Naive B cell (primary cell): ENCODE measurements at regions not wholly inside any gene's neighbourhood (a gene's known extent, or its start where the extent isn't known, plus 50 kb on each side); places are given as distances from the start of the nearest gene placed in this dataset.

Experiments used
- ATAC-seq, 2 donors: fragments of 150-1000 bp; cut with Tn5 transposase; 2 replicates each; pipeline ENCODE4 v1.10.0; 2021; ENCODE audit warnings: low read depth in 2 of 2, mild to moderate bottlenecking in 2 of 2, moderate library complexity in 2 of 2
- DNase-seq: peaks from one replicate; pipeline ENCODE4 v3.0.0; 2022
- H3K27ac Mint-ChIP-seq, 6 donors: one replicate each; pipeline ENCODE4 v1.8.0; 2020 to 2022; ENCODE audit warnings: mild to moderate bottlenecking in 6 of 6, mixed read lengths in 6 of 6, moderate library complexity in 5 of 6, inconsistent platforms in 2 of 6
- H3K27me3 Mint-ChIP-seq, 3 donors: one replicate each; pipeline ENCODE4 v1.8.0; 2021 to 2022; ENCODE audit warnings: mixed read lengths in 3 of 3, mild to moderate bottlenecking in 1 of 3
- H3K36me3 Mint-ChIP-seq, 2 donors: one replicate each; pipeline ENCODE4 v1.8.0; 2020 to 2022; ENCODE audit warnings: mixed read lengths in 2 of 2, inconsistent platforms in 1 of 2, mild to moderate bottlenecking in 1 of 2
- H3K4me1 Mint-ChIP-seq, 3 donors: one replicate each; pipeline ENCODE4 v1.8.0; 2020 to 2022; ENCODE audit warnings: mixed read lengths in 3 of 3, inconsistent platforms in 1 of 3, mild to moderate bottlenecking in 1 of 3, moderate library complexity in 1 of 3
- H3K4me3 Mint-ChIP-seq, 8 donors: one replicate each; pipeline ENCODE4 v1.8.0; 2020 to 2022; ENCODE audit warnings: mild to moderate bottlenecking in 8 of 8, mixed read lengths in 8 of 8, moderate library complexity in 8 of 8, inconsistent platforms in 2 of 8
- H3K9me3 Mint-ChIP-seq, 7 donors: one replicate each; pipeline ENCODE4 v1.8.0; 2020 to 2022; ENCODE audit warnings: mixed read lengths in 7 of 7, mild to moderate bottlenecking in 5 of 7, inconsistent platforms in 2 of 7, moderate library complexity in 1 of 7

DNA sequence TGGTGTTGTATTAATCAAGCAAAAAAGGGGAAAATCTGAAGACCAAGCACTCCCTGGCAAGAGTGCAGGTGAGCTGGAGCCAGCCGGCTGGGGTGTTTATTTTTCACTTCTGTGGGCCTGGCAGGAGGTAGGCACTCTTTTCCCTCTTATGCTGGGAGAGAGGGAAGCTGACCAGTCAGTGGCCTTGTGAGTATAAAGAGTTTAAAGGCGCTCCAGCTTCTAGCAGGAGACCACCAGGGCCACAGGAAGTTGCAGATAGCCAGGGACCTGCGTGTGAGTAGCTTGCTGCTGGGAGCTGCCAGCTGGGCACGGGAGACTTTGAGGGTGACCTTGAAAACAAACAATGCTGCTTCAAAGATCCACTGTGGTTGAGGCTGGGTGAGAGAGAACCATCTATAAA is 217.4 kb upstream of the PWP1 start:
- Mint-ChIP-seq H3K4me3 (no peak overlapping the region), H3K36me3 (no peaks in the 10 kb centered on the region), H3K9me3 (no peaks in the 10 kb centered on the region), H3K4me1 (peaks cover 0 to 3% (median 2%) of the 10 kb centered on the region in 3 donors), H3K27ac (peak overlapping the region in 2 of 6 donors; percentile 43 to 94), H3K27me3 (no peaks in the 10 kb centered on the region)
- no peak for ATAC-seq
- DNase-seq: no peak

- Mint-ChIP-seq H3K4me3 (no peak overlapping the region), H3K9me3 (no peaks in the 10 kb centered on the region), H3K27ac (no peak overlapping the region), H3K4me1 (peaks cover 0 to 3% (median 2%) of the 10 kb centered on the region in 3 donors), H3K36me3 (no peaks in the 10 kb centered on the region), H3K27me3 (no peaks in the 10 kb centered on the region)
- no peak for ATAC-seq
- DNase-seq: no peak
Measured at GRCh38 chr12:107469011-107469410, 216.6 kb upstream of the PWP1 start.

DNA sequence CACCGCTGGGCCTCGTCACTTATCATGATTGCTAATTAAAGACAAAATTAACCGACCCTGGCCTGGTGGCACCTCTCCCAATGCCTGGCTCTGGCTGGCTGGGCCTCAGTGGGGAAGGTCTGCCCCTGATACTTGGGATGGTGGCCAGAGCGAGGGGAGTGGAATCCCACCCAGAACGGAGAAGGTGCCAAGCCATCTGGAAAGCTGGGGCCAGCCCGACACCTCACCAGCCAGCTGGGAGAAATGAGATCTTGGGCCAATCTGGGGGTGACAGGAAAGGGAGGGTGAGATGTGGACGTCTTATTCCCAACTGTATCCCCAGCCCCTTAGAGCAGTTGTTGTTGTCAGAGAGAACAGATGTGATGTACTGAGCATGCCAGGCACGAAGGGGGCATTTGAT is 215.0 kb upstream of the PWP1 start:
- peak overlapping the region in 2 of 6 donors; percentile 23 to 80 for H3K27ac Mint-ChIP-seq
- H3K27me3 Mint-ChIP-seq: no peaks in the 10 kb centered on the region
- DNase-seq (no peak), ATAC-seq (no peak)
- H3K9me3 Mint-ChIP-seq: no peaks in the 10 kb centered on the region
- H3K4me1 Mint-ChIP-seq: peaks cover 0 to 13% (median 13%) of the 10 kb centered on the region in 3 donors
- no peak overlapping the region for H3K4me3 Mint-ChIP-seq
- no peaks in the 10 kb centered on the region for H3K36me3 Mint-ChIP-seq

GRCh38 chr12:107472308-107472707 is 213.3 kb upstream of the PWP1 start:
- ATAC-seq (no peak), DNase-seq (no peak)
- no peak overlapping the region for H3K4me3 Mint-ChIP-seq
- H3K4me1 Mint-ChIP-seq: peaks cover 0 to 28% (median 13%) of the 10 kb centered on the region in 3 donors
- H3K27ac Mint-ChIP-seq: peak overlapping the region in 3 of 6 donors; percentile 16 to 88 (median 66)
- H3K9me3 Mint-ChIP-seq: no peaks in the 10 kb centered on the region
- H3K36me3 Mint-ChIP-seq: no peaks in the 10 kb centered on the region
- no peaks in the 10 kb centered on the region for H3K27me3 Mint-ChIP-seq

DNA sequence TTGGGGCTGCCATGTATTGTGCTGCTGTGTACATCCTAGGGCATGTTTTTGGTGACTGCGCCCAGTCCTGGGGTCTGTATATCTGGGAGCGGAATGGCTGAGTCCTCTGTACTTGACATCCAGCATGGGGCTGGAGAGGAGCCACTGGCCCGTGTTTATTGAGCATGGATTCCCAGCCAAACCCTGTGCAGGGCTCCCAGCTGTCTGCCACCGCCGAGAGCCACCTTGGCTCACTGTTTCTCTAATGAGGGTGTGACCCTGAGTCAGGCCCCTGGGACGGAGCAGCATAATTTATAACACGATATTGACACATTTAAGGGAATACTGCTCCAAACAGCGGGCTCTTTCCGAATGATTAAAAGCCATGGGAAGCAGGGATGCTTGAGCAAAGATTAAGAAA is 211.5 kb upstream of the PWP1 start:
- no peak for ATAC-seq
- no peak for DNase-seq
- Mint-ChIP-seq H3K9me3 (no peaks in the 10 kb centered on the region), H3K27me3 (no peaks in the 10 kb centered on the region), H3K4me1 (peaks cover 0 to 26% (median 10%) of the 10 kb centered on the region in 3 donors), H3K4me3 (peak overlapping the region in 1 of 8 donors; percentile 35), H3K36me3 (no peaks in the 10 kb centered on the region), H3K27ac (peak overlapping the region in 1 of 6 donors; percentile 74)

DNA sequence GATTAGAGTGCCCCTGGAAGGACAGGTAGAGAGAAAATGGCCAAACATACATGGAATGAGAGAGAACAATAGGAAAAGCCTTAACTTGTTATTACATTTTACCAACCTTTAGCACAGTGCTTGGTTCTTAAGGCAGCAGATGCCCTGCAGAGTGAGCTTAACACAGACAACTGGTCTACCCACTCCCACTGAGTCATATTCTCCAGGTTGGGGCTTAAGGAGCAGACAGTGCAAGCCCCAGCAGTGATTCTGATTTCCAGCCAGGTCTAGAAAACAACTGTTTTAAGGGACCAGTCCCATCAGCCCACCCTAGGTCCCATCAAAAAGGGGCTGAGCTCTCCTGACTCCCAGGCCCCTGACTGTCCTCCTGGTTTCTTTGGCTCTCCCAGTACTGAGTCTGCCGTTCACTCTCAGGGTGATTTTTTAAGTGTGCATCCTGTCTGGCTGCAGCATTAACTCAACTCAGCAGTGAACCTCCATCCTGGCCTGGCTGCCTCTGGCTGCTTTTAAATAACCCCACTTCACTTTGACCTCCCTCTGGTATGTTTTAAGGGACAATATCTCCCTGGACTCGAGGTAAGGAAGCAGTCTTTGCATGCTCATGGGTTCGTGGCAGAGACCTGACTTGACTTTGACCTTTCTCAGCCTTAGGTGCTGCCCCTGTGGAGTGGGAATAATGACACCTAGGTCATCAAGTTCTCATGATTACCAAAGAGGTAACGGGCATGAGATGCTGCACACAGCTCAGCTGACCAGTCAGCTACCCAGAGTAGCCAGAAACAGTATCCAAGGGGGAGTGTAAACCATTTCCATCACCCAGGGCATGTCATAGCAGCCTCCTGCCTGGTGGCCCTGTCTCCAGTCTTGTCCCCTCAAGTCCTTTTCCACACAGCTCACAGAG is 210.7 kb upstream of the PWP1 start:
- Mint-ChIP-seq H3K9me3 (no peaks in the 10 kb centered on the region), H3K36me3 (no peaks in the 10 kb centered on the region), H3K4me3 (peak overlapping the region in 1 of 8 donors; percentile 59), H3K27me3 (no peaks in the 10 kb centered on the region), H3K4me1 (peaks cover 0 to 26% (median 10%) of the 10 kb centered on the region in 3 donors), H3K27ac (peak overlapping the region in 3 of 6 donors; percentile 38 to 69 (median 65))
- no peak for ATAC-seq
- DNase-seq: no peak

GRCh38 chr12:107475900-107476299 is 209.7 kb upstream of the PWP1 start:
- Mint-ChIP-seq H3K27me3 (no peaks in the 10 kb centered on the region), H3K4me1 (peaks cover 0 to 26% (median 14%) of the 10 kb centered on the region in 3 donors), H3K36me3 (no peaks in the 10 kb centered on the region), H3K9me3 (no peaks in the 10 kb centered on the region), H3K4me3 (peak overlapping the region in 3 of 8 donors; percentile 8 to 31 (median 22)), H3K27ac (no peak overlapping the region)
- ATAC-seq (no peak), DNase-seq (no peak)

- DNase-seq: no peak
- H3K4me3 Mint-ChIP-seq: no peak overlapping the region
- no peak overlapping the region for H3K27ac Mint-ChIP-seq
- H3K27me3 Mint-ChIP-seq: no peaks in the 10 kb centered on the region
- peaks cover 0 to 28% (median 18%) of the 10 kb centered on the region in 3 donors for H3K4me1 Mint-ChIP-seq
- ATAC-seq: no peak
- H3K36me3 Mint-ChIP-seq: no peaks in the 10 kb centered on the region
- no peaks in the 10 kb centered on the region for H3K9me3 Mint-ChIP-seq
Measured at GRCh38 chr12:107477018-107477417, 208.6 kb upstream of the PWP1 start.

DNA sequence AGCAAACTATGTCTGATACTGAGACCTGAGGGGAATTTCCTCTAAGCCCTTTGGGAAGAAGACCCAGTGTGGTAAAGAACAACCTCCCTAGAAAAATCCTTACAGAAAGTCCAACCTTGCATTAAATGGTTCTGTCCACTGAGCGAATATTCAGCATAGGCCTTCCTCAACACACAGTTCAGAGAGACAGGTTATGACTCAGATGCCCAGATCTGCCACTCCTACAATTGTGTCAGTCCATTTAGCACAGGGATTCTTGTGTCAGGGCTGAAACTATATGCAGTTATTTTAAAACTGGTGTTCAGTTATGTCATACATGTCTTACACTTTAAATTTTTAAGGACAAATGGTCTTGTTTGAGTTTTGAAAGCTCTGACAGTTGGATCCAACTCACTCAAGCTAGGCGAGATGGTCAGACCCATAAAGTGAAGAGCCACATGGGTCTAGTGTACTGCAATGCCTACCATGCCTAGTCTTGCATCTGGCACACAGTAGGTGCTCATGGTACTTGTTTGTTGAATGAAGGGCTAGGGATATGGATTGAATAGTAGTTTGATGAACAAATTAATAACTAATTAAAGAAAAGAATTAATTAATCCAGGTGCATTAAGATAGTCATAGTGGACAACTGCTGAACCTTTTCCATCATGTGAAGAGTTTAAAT is 207.5 kb upstream of the PWP1 start:
- Mint-ChIP-seq H3K9me3 (peaks cover 0 to 2% (median 0%) of the 10 kb centered on the region in 7 donors), H3K36me3 (no peaks in the 10 kb centered on the region), H3K4me1 (peaks cover 0 to 31% (median 18%) of the 10 kb centered on the region in 3 donors), H3K27ac (no peak overlapping the region), H3K4me3 (no peak overlapping the region), H3K27me3 (peaks cover 0 to 6% (median 0%) of the 10 kb centered on the region in 3 donors)
- DNase-seq (no peak), ATAC-seq (no peak)

DNA sequence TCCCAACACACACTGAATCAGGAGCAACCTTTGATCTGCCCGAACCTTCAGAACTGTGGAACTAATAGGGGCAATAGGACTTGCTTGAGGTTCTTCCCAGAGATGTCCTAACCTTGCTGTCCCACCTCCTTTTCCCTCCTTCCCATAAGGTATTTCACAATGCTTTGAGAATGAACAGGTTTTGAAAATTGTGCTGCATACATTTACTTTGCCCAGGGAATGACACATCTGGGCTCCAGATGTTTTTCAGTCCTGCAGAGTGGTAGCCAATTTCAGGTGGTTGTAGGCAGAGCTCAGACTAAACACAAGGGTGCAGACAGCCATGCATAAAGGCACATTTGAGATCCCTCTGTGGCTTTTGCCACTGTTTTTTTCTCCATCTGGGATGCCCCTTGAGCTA is 206.7 kb upstream of the PWP1 start:
- Mint-ChIP-seq H3K4me1 (peaks cover 0 to 31% (median 18%) of the 10 kb centered on the region in 3 donors), H3K27ac (no peak overlapping the region), H3K27me3 (peaks cover 0 to 6% (median 1%) of the 10 kb centered on the region in 3 donors), H3K4me3 (no peak overlapping the region), H3K36me3 (no peaks in the 10 kb centered on the region), H3K9me3 (peaks cover 0 to 2% (median 0%) of the 10 kb centered on the region in 7 donors)
- DNase-seq (no peak), ATAC-seq (no peak)

DNA sequence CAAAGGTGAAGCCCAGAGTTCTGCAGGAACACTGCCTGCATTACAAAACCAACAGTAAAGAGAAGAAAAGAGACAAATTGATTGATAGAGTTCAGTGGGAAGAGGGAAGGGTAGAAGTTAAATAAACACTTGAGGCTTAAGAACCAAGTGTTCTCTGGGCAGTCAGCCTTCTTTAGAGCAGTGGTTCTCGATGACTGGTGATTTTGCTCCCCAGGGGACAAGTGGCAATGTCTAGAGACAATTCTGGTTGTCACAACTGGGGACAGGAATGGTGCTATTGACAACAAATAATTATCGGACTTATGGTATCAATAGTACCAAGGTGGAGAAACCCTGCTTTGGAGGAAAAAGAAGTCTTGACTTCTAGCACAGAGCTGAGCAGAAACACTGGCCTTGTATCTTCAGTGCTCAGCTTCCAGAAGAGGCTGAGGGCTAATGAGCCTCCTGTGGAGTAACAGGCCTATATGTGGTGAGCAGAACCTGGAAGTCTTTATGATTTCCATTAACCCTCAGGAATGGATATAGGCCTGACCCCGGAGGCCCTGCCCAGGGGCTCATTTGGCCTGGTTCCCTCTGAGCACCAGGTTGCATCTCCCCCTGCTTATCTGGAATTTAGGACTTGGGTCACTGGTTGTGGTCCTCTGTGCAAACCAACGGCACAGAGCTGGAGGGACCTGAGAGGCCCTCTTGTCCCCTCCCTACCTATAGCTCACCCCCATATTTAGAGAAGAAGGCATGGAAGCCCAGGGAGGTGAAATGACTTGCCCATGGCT is 204.6 kb upstream of the PWP1 start:
- H3K4me3 Mint-ChIP-seq: no peak overlapping the region
- no peak for ATAC-seq
- peaks cover 0 to 2% (median 0%) of the 10 kb centered on the region in 7 donors for H3K9me3 Mint-ChIP-seq
- DNase-seq: no peak
- H3K36me3 Mint-ChIP-seq: no peaks in the 10 kb centered on the region
- peaks cover 0 to 19% (median 7%) of the 10 kb centered on the region in 3 donors for H3K4me1 Mint-ChIP-seq
- peaks cover 0 to 15% (median 9%) of the 10 kb centered on the region in 3 donors for H3K27me3 Mint-ChIP-seq
- peak overlapping the region in 2 of 6 donors; percentile 45 to 58 for H3K27ac Mint-ChIP-seq

GRCh38 chr12:107484230-107484629 is 201.4 kb upstream of the PWP1 start:
- ATAC-seq (no peak), DNase-seq (no peak)
- Mint-ChIP-seq H3K4me1 (peaks cover 19 to 37% (median 27%) of the 10 kb centered on the region in 3 donors), H3K9me3 (peaks cover 0 to 2% (median 0%) of the 10 kb centered on the region in 7 donors), H3K4me3 (no peak overlapping the region), H3K27ac (peak overlapping the region in 2 of 6 donors; percentile 9 to 10), H3K27me3 (peaks cover 0 to 15% (median 9%) of the 10 kb centered on the region in 3 donors), H3K36me3 (no peaks in the 10 kb centered on the region)

DNA sequence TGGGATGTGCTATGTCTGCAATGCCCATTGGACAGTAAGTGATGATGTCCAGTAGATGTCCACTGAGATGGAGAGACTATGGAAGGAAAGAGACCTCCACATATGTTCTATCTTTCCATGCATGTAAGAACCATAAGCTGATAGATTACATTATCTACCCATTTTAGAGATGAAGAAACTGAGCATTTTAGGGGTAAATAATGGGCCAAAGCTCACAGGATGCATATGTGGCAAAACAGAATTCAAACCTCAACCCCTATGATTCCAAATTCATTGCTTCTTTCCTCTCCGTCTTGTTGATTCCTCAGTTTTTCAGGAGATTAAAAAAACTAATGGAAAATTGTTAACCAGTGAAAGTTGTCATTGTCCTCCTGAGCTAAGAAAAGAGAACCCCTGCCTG is 200.7 kb upstream of the PWP1 start:
- H3K4me1 Mint-ChIP-seq: peaks cover 26 to 45% (median 31%) of the 10 kb centered on the region in 3 donors
- no peaks in the 10 kb centered on the region for H3K36me3 Mint-ChIP-seq
- H3K4me3 Mint-ChIP-seq: no peak overlapping the region
- H3K27ac Mint-ChIP-seq: peak overlapping the region in 1 of 6 donors; percentile 60
- H3K9me3 Mint-ChIP-seq: peaks cover 0 to 2% (median 0%) of the 10 kb centered on the region in 7 donors
- ATAC-seq: no peak
- no peak for DNase-seq
- peaks cover 0 to 15% (median 9%) of the 10 kb centered on the region in 3 donors for H3K27me3 Mint-ChIP-seq
